ENCODE measurements at regions not wholly inside any gene's neighbourhood (a gene's known extent, or its start where the extent isn't known, plus 50 kb on each side); places are given as distances from the start of the nearest gene placed in this dataset.

DNA sequence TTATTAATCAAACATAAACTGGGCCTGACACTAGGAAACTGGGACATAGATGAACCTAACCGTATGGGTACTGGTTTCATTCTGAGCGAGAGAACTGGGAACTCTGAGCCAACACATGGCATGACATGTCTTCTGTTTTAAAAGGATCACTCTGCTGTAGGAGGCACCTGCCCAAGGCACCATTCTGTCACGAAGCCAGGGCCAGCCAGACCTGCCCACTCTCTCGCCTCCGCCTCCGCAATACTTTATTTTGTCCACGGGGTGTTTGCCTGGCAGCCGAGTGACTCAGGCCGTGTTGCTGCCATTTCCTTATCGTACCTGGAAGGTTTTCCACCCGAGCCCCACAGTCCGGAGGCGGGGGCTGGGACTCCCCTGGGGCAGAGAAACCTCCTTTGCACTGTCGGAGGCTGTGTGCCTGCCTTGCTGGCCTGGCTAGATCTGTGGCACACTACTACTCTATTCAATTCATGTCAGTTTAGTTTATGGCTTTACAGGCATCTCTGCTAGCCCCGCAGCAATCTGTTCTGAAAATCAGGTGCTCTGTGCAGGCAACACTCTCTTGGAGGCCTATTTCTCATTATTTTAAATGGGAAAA is 120.4 kb upstream of the ACKR3 start:
- H3K9me3 ChIP-seq (ENCODE audit: control insufficient read depth, low read length): no peaks in the 10 kb centered on the region
- no peaks in the 10 kb centered on the region for H3K36me3 ChIP-seq (ENCODE audit: control insufficient read depth, insufficient read depth, low read length)
- no peak overlapping the region for H3K27ac ChIP-seq (ENCODE audit: insufficient read depth, low read depth, low read length, poor library complexity, severe bottlenecking)
- no peaks in the 10 kb centered on the region for H3K4me1 ChIP-seq (ENCODE audit: control insufficient read depth, insufficient read depth, low read length)
- H3K27me3 ChIP-seq (ENCODE audit: control insufficient read depth, insufficient read depth, low read length, poor library complexity, severe bottlenecking): no peaks in the 10 kb centered on the region
- H3K4me3 ChIP-seq (ENCODE audit: insufficient read depth, low read depth, low read length): no peak overlapping the region
- WGBS, 2 experiments: 88 to 89% methylated on average over 15 of the region's 15 CpGs

DNA sequence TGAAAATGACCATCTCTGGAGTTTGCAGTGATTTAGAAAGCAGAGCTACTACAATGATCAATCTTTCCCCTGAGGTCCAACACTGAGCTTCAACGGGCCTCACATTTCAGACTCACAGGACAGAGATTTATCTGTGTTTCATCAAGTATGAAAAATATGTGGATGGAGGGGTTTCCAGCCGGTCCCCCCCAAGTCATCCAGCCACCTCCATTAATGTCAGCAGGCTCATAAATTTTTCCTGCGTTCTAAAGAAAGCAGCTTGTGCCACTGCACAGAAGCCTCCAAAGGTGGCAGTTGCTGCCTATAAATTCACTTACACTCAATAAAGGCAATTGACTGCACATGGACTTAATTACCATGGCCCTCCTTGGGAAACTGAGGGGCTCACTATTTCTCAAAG is 117.4 kb upstream of the ACKR3 start:
- Histone ChIP-seq H3K4me1 (ENCODE audit: control insufficient read depth, insufficient read depth, low read length) (no peaks in the 10 kb centered on the region), H3K4me3 (ENCODE audit: insufficient read depth, low read depth, low read length) (no peak overlapping the region), H3K27ac (ENCODE audit: insufficient read depth, low read depth, low read length, poor library complexity, severe bottlenecking) (no peak overlapping the region), H3K9me3 (ENCODE audit: control insufficient read depth, low read length) (no peaks in the 10 kb centered on the region), H3K27me3 (ENCODE audit: control insufficient read depth, insufficient read depth, low read length, poor library complexity, severe bottlenecking) (no peaks in the 10 kb centered on the region), H3K36me3 (ENCODE audit: control insufficient read depth, insufficient read depth, low read length) (no peaks in the 10 kb centered on the region)
- 91 to 94% methylated on average over 3 of the region's 3 CpGs for WGBS, 2 experiments

DNA sequence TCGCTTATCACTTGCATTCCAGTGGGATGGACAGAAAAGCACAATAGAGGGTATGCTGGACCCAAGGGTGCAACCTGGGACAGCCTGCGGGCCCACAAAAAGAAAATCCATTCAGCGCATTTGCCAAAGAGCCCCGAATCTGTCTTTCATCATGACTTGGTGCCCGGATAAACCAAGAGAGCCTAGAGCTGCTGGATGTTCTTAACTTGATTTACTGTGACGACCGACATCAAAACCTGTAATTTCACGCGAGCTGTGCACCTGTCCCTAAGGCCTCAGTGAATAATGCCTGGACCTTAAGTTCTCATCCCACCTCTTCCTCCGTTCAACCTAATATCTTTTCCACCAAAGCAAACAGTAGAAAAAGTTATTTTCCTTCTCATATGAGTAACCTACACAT is 115.5 kb upstream of the ACKR3 start:
- Histone ChIP-seq H3K36me3 (ENCODE audit: control insufficient read depth, insufficient read depth, low read length) (no peaks in the 10 kb centered on the region), H3K4me1 (ENCODE audit: control insufficient read depth, insufficient read depth, low read length) (no peaks in the 10 kb centered on the region), H3K27ac (ENCODE audit: insufficient read depth, low read depth, low read length, poor library complexity, severe bottlenecking) (no peak overlapping the region), H3K4me3 (ENCODE audit: insufficient read depth, low read depth, low read length) (no peak overlapping the region), H3K9me3 (ENCODE audit: control insufficient read depth, low read length) (no peaks in the 10 kb centered on the region), H3K27me3 (ENCODE audit: control insufficient read depth, insufficient read depth, low read length, poor library complexity, severe bottlenecking) (no peaks in the 10 kb centered on the region)
- 92 to 94% methylated on average over 10 of the region's 10 CpGs for WGBS, 2 experiments

DNA sequence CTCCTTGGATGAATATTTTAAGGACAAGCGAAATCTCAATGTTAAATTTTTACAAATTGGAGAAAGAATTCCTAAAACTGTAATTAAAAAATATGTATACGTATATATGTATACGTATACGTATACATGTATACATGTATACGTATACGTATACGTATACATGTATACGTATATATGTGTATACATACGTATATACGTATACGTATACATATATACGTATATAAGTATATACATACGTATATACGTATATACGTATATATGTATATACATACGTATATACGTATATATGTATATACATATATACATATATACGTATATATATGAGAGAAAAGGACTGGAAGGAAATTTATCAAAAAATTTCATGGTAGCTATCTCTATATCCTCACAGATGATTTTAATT is 110.2 kb upstream of the ACKR3 start:
- H3K4me3 ChIP-seq (ENCODE audit: insufficient read depth, low read depth, low read length): no peak overlapping the region
- no peaks in the 10 kb centered on the region for H3K4me1 ChIP-seq (ENCODE audit: control insufficient read depth, insufficient read depth, low read length)
- H3K9me3 ChIP-seq (ENCODE audit: control insufficient read depth, low read length): no peaks in the 10 kb centered on the region
- 96% methylated on average over 4 of the region's 18 CpGs; no CpG with 5 or more reads in 1 of the 2 experiments for WGBS, 2 experiments
- peaks cover 3% of the 10 kb centered on the region for H3K36me3 ChIP-seq (ENCODE audit: control insufficient read depth, insufficient read depth, low read length)
- no peak overlapping the region for H3K27ac ChIP-seq (ENCODE audit: insufficient read depth, low read depth, low read length, poor library complexity, severe bottlenecking)
- no peaks in the 10 kb centered on the region for H3K27me3 ChIP-seq (ENCODE audit: control insufficient read depth, insufficient read depth, low read length, poor library complexity, severe bottlenecking)

DNA sequence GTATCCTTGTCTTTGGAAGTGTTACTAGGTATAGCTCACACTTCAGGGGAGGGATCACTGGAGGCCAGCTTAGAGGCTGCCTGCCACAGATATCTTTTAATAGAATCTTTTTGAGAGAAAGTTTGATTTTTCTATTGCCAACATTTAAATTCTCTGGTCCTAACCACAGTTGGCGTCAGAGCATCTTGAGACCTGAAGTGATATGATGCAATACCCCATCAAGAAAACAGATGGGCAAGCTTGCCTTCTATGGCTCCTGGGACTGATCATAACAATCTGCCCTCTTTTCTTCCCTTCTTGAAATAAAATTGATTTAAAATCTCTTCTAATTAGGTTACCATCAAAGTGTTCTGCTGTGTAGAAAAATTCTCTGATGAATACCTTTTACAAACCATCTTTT is 105.5 kb upstream of the ACKR3 start:
- H3K36me3 ChIP-seq (ENCODE audit: control insufficient read depth, insufficient read depth, low read length): peaks cover 3% of the 10 kb centered on the region
- H3K9me3 ChIP-seq (ENCODE audit: control insufficient read depth, low read length): no peaks in the 10 kb centered on the region
- 95% methylated on average over 1 of the region's 1 CpG for WGBS, 2 experiments
- H3K27me3 ChIP-seq (ENCODE audit: control insufficient read depth, insufficient read depth, low read length, poor library complexity, severe bottlenecking): no peaks in the 10 kb centered on the region
- H3K4me1 ChIP-seq (ENCODE audit: control insufficient read depth, insufficient read depth, low read length): no peaks in the 10 kb centered on the region
- no peak overlapping the region for H3K27ac ChIP-seq (ENCODE audit: insufficient read depth, low read depth, low read length, poor library complexity, severe bottlenecking)
- H3K4me3 ChIP-seq (ENCODE audit: insufficient read depth, low read depth, low read length): no peak overlapping the region

DNA sequence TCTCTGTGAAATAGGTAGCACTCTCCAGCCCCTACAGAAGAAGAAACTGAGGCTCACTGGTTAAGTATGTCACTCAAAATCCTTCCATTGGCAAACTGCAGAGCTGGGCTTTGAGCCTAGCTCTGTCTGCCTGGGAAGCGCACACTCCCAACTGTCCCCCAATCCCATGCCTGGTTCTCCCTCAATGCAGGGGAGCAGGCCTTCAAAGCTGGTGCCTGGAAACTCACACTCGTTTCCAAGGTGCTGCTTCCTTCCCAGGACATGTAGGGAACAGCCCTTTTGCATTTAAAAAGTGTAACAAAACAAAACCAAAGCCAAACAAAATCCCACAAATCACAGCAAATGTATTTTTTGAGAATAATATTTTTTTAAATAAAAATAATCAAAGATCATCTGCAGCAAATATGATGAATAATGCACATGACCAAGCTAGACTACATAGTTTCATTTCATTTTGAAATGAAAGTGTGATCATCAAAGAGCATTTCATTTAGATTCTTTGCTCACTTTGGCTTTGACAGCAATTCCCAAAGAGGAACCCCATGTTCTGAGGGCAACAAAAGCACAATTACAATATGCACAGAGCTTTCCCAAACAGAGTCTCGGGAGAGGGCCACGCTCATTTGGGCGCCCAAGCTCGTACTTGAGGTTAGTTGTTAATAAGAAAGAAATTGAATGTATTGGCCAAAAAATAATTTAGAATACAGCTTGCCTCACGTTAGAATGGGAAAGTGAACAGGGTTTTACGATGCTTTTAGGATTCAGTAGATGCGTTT is 96.7 kb upstream of the ACKR3 start:
- Histone ChIP-seq H3K36me3 (ENCODE audit: control insufficient read depth, insufficient read depth, low read length) (no peaks in the 10 kb centered on the region), H3K27ac (ENCODE audit: insufficient read depth, low read depth, low read length, poor library complexity, severe bottlenecking) (no peak overlapping the region), H3K9me3 (ENCODE audit: control insufficient read depth, low read length) (no peaks in the 10 kb centered on the region), H3K4me3 (ENCODE audit: insufficient read depth, low read depth, low read length) (no peak overlapping the region), H3K27me3 (ENCODE audit: control insufficient read depth, insufficient read depth, low read length, poor library complexity, severe bottlenecking) (no peaks in the 10 kb centered on the region), H3K4me1 (ENCODE audit: control insufficient read depth, insufficient read depth, low read length) (no peaks in the 10 kb centered on the region)
- 72 to 78% methylated on average over 9 of the region's 9 CpGs for WGBS, 2 experiments

DNA sequence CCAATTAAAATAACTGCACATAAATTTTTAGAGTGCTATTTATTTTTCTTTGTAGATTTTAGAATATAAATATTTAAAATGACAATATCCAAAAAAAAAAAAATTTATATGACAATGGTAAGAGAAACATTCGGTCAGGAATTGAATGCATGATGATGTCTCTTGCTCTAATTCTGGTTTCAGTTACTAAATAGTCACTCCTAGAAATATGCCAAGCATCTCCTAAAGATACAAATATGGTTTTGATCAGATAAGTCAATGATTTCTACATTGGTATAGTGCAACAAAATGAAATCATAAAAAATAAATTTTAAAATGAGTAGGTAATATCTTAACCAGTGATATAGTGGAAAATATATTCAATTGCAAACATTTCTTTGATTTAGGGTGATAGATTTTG is 95.9 kb upstream of the ACKR3 start:
- 80% methylated on average over 1 of the region's 1 CpG; no CpG with 5 or more reads in 1 of the 2 experiments for WGBS, 2 experiments
- Histone ChIP-seq H3K9me3 (ENCODE audit: control insufficient read depth, low read length) (no peaks in the 10 kb centered on the region), H3K36me3 (ENCODE audit: control insufficient read depth, insufficient read depth, low read length) (no peaks in the 10 kb centered on the region), H3K4me3 (ENCODE audit: insufficient read depth, low read depth, low read length) (no peak overlapping the region), H3K27ac (ENCODE audit: insufficient read depth, low read depth, low read length, poor library complexity, severe bottlenecking) (no peak overlapping the region), H3K27me3 (ENCODE audit: control insufficient read depth, insufficient read depth, low read length, poor library complexity, severe bottlenecking) (no peaks in the 10 kb centered on the region), H3K4me1 (ENCODE audit: control insufficient read depth, insufficient read depth, low read length) (no peaks in the 10 kb centered on the region)

DNA sequence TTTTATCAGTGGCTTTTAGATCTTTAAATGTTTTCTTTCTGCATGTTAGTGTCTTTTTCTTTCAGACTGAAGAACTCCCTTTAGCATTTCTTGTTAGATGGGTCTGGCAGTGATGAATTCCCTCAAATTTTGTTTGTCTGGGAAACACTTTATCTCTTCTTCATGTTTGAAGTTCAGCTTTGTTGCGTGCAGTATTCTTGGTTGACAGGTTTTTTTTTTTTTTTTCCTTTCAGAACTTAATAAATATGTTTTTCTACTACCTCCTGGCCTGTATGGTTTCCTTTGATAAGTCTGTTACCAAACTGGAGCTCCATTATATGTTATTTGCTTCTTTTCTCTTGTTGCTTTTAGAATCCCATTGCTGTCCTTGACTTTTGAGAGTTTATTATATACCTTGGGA is 89.8 kb upstream of the ACKR3 start:
- no peaks in the 10 kb centered on the region for H3K27me3 ChIP-seq (ENCODE audit: control insufficient read depth, insufficient read depth, low read length, poor library complexity, severe bottlenecking)
- 100% methylated on average over 1 of the region's 1 CpG; no CpG with 5 or more reads in 1 of the 2 experiments for WGBS, 2 experiments

DNA sequence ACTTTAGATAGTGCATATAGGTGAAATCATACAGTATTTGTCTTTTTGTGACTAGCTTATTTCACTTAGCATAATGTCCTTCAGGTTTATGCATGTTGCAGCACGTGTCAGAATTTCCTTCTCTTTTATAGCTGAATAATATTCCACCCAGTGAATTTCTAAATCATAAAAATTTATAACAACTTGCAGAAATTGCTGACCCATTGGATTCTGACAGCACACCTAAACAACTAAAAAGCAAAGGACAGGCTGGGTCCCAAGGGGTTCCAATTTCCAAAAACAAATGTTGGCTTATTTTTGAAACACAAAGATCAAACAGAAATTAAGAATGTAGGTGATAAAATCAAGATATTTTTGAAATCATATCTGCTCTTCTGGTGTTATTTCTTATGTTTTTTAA is 86.5 kb upstream of the ACKR3 start:
- no peak overlapping the region for H3K27ac ChIP-seq (ENCODE audit: insufficient read depth, low read depth, low read length, poor library complexity, severe bottlenecking)
- H3K36me3 ChIP-seq (ENCODE audit: control insufficient read depth, insufficient read depth, low read length): peaks cover 5% of the 10 kb centered on the region
- 88 to 96% methylated on average over 1 of the region's 1 CpG for WGBS, 2 experiments
- no peak overlapping the region for H3K4me3 ChIP-seq (ENCODE audit: insufficient read depth, low read depth, low read length)
- no peaks in the 10 kb centered on the region for H3K27me3 ChIP-seq (ENCODE audit: control insufficient read depth, insufficient read depth, low read length, poor library complexity, severe bottlenecking)
- H3K9me3 ChIP-seq (ENCODE audit: control insufficient read depth, low read length): no peaks in the 10 kb centered on the region
- peaks cover 17% of the 10 kb centered on the region for H3K4me1 ChIP-seq (ENCODE audit: control insufficient read depth, insufficient read depth, low read length)

More for the DNA sequence above, 89.8 kb upstream of the ACKR3 start:
- H3K4me1 ChIP-seq (ENCODE audit: control insufficient read depth, insufficient read depth, low read length): peaks cover 4% of the 10 kb centered on the region
- peaks cover 5% of the 10 kb centered on the region for H3K36me3 ChIP-seq (ENCODE audit: control insufficient read depth, insufficient read depth, low read length)
- H3K27ac ChIP-seq (ENCODE audit: insufficient read depth, low read depth, low read length, poor library complexity, severe bottlenecking): no peak overlapping the region
- no peak overlapping the region for H3K4me3 ChIP-seq (ENCODE audit: insufficient read depth, low read depth, low read length)
- no peaks in the 10 kb centered on the region for H3K9me3 ChIP-seq (ENCODE audit: control insufficient read depth, low read length)

DNA sequence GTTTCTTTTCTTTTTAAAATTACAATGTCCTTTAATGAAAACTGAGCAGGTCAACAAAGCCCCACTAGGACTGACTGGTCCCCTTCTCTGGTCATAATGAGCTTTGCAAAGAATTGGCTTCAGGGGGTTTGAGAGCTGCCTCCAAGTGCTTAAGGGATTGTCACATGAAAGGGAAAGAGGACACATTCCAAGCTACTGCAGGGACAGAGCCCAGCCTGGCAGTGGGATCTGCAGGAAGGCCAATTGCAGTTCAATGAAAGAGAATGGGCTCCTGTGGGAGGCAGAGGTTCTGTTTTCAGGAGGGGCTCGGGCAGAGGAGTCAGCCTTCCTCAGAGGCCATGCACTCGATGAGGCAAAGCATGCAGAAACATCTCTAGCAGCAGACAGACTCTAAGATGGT is 84.1 kb upstream of the ACKR3 start:
- WGBS, 2 experiments: 15 to 22% methylated on average over 2 of the region's 2 CpGs
- Histone ChIP-seq H3K4me1 (ENCODE audit: control insufficient read depth, insufficient read depth, low read length) (peaks cover 17% of the 10 kb centered on the region), H3K4me3 (ENCODE audit: insufficient read depth, low read depth, low read length) (no peak overlapping the region), H3K36me3 (ENCODE audit: control insufficient read depth, insufficient read depth, low read length) (no peaks in the 10 kb centered on the region), H3K27ac (ENCODE audit: insufficient read depth, low read depth, low read length, poor library complexity, severe bottlenecking) (peak overlapping the region; percentile 29), H3K9me3 (ENCODE audit: control insufficient read depth, low read length) (no peaks in the 10 kb centered on the region), H3K27me3 (ENCODE audit: control insufficient read depth, insufficient read depth, low read length, poor library complexity, severe bottlenecking) (no peaks in the 10 kb centered on the region)

Measured in ectodermal cell (in vitro differentiated cells).